Left ventricle myocardium inferior (tissue), 1 donor: ENCODE measurements at regions not wholly inside any gene's neighbourhood (a gene's known extent, or its start where the extent isn't known, plus 50 kb on each side); places are given as distances from the start of the nearest gene placed in this dataset.
A peak's percentile ranks its signal among the peaks of the same experiment; 100 is the strongest.

ENCODE experiments used
- DNase-seq: peaks from one replicate; pipeline ENCODE4 v3.0.0-alpha.2; 2020
- H3K27ac ChIP-seq: fragments of 200-600 bp; replicated peaks from 2 replicates; pipeline ENCODE4 v1.8.0; 2021
- H3K27me3 ChIP-seq: fragments of 200-600 bp; 2 replicates; pipeline ENCODE4 v1.8.0; 2021; ENCODE audit warnings: low read depth
- H3K36me3 ChIP-seq: fragments of 200-600 bp; 2 replicates; pipeline ENCODE4 v1.8.0; 2021
- H3K4me1 ChIP-seq: fragments of 200-600 bp; 2 replicates; pipeline ENCODE4 v1.8.0; 2021
- H3K4me3 ChIP-seq: fragments of 200-600 bp; 2 replicates; pipeline ENCODE4 v1.8.0; 2021; ENCODE audit warnings: mild to moderate bottlenecking, moderate library complexity
- H3K9me3 ChIP-seq: fragments of 200-600 bp; replicated peaks from 2 replicates; pipeline ENCODE4 v1.8.0; 2021
- intact Hi-C: fragments of 100-400 bp; cut with micrococcal nuclease; formaldehyde crosslinking; loops from one replicate; pipeline ENCODE4 v1.11.0; 2022
- TF ChIP-seq, protein P1 (sequence below): fragments of 200-600 bp; IDR thresholded peaks from 2 replicates; pipeline ENCODE4 v1.8.0; 2021; ENCODE audit warnings: antibody characterized with exemption, mild to moderate bottlenecking, borderline replicate concordance
- donor health status: DM: no; HTN: yes; CAD: no; lungs with severe emphysema.

DNA sequence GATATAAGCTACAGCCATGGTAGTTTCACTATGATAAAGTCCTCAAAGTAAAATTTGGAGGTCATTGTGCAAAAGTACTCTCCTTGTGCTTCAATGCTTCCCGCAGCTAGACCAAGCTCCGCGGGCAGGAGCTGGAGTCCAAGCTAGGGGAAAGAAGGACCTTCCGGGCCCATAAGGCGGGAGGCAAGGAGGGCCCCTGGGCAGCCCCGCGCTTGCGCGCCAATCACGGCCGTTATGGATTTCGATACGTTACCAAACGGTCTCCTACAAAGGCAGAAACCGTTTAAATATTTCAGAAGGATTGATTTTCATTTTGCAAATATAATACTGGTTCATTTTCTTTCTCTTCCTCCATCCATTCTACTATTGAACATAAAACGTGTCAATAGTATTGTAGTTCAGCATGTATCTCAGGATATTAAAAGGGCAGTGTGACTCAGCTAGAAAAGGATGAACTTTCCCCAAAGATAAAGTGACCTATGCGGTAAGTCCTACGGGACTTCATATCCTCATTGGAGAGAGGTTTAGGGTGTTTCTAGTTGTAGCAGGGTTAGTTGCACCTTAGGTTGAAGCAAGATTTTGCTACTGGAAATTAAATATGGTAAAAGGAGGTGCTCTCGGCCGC is 128.0 kb downstream of the KIF20B start:
- Histone ChIP-seq H3K27me3 (no peaks in the 10 kb centered on the region), H3K36me3 (no peaks in the 10 kb centered on the region), H3K9me3 (peaks cover 9% of the 10 kb centered on the region), H3K4me3 (no peak overlapping the region), H3K4me1 (no peaks in the 10 kb centered on the region), H3K27ac (no peak overlapping the region)
- intact Hi-C loops, result no loop called here
- TF ChIP-seq, protein P1, sequence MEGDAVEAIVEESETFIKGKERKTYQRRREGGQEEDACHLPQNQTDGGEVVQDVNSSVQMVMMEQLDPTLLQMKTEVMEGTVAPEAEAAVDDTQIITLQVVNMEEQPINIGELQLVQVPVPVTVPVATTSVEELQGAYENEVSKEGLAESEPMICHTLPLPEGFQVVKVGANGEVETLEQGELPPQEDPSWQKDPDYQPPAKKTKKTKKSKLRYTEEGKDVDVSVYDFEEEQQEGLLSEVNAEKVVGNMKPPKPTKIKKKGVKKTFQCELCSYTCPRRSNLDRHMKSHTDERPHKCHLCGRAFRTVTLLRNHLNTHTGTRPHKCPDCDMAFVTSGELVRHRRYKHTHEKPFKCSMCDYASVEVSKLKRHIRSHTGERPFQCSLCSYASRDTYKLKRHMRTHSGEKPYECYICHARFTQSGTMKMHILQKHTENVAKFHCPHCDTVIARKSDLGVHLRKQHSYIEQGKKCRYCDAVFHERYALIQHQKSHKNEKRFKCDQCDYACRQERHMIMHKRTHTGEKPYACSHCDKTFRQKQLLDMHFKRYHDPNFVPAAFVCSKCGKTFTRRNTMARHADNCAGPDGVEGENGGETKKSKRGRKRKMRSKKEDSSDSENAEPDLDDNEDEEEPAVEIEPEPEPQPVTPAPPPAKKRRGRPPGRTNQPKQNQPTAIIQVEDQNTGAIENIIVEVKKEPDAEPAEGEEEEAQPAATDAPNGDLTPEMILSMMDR, result no peak
- no peak for DNase-seq

DNA sequence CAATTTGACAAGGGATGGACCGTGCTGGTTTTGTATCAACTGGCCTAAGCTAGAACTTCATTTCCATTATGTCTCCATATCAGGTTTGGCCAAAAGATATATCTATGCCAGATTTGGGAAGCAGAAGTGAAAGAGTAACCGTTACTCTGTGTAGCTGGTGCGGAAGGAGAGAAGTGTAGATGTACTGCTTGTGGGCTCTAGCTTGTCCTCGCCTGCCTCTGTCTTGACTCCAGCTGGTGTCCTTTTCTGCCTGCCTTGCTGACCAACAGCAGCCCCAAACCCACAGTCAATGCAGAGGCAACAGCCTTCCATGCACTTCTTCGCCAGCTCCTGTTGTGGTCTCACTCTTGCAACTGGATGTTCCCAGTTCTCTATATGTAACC is 128.5 kb downstream of the KIF20B start:
- TF ChIP-seq, protein P1, result no peak
- no peaks in the 10 kb centered on the region for H3K4me1 ChIP-seq
- H3K27ac ChIP-seq, result no peak overlapping the region
- DNase-seq, result no peak
- H3K4me3 ChIP-seq, result no peak overlapping the region
- H3K27me3 ChIP-seq, result no peaks in the 10 kb centered on the region
- H3K36me3 ChIP-seq, result no peaks in the 10 kb centered on the region
- intact Hi-C loops, result no loop called here
- peaks cover 9% of the 10 kb centered on the region for H3K9me3 ChIP-seq

DNA sequence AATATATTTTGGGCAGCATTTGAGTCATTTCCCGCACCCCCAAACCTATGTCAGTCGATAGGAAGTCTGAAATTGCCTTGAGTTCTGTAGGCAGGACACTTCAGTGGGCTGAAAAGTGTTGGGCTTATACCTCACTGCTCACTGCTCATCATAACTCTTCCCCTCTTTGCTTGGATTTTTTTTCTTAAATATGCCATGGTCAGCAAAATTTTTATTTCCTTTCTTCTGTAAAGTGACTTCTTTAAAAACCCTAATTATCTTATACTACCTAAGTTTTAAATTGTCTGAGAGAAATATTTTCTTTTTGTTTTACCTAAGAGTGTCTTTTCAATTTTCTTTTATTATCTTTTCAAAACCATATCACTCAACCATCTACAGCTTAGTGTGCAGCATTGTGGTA is 129.2 kb downstream of the KIF20B start:
- TF ChIP-seq, protein P1, result no peak
- H3K4me3 ChIP-seq, result no peak overlapping the region
- intact Hi-C loops, result no loop called here
- DNase-seq, result no peak
- no peaks in the 10 kb centered on the region for H3K27me3 ChIP-seq
- H3K4me1 ChIP-seq, result no peaks in the 10 kb centered on the region
- no peak overlapping the region for H3K27ac ChIP-seq
- peaks cover 9% of the 10 kb centered on the region for H3K9me3 ChIP-seq
- no peaks in the 10 kb centered on the region for H3K36me3 ChIP-seq

DNA sequence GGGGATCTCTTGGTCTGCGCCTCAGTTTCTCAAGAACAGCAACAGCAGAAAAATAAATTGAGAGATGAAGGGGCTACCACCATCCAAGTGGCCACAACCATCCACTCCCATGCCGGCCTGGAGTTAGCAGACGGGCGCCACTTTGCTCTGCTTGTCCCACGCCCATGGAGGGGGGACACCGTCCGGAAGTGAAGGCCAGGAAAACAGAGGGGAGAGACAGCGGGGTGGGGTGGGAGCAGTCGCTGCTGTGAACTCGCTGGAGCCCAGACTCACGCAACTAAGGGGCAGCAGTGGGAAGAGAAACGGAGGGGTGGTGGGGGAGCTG is 135.4 kb downstream of the KIF20B start:
- Histone ChIP-seq H3K9me3 (peaks cover 9% of the 10 kb centered on the region), H3K4me3 (peak overlapping the region; percentile 68), H3K27me3 (peaks cover 31% of the 10 kb centered on the region), H3K27ac (no peak overlapping the region), H3K4me1 (peaks cover 13% of the 10 kb centered on the region), H3K36me3 (no peaks in the 10 kb centered on the region)
- TF ChIP-seq, protein P1, result no peak
- no peak for DNase-seq
- intact Hi-C loops, result no loop called here

DNA sequence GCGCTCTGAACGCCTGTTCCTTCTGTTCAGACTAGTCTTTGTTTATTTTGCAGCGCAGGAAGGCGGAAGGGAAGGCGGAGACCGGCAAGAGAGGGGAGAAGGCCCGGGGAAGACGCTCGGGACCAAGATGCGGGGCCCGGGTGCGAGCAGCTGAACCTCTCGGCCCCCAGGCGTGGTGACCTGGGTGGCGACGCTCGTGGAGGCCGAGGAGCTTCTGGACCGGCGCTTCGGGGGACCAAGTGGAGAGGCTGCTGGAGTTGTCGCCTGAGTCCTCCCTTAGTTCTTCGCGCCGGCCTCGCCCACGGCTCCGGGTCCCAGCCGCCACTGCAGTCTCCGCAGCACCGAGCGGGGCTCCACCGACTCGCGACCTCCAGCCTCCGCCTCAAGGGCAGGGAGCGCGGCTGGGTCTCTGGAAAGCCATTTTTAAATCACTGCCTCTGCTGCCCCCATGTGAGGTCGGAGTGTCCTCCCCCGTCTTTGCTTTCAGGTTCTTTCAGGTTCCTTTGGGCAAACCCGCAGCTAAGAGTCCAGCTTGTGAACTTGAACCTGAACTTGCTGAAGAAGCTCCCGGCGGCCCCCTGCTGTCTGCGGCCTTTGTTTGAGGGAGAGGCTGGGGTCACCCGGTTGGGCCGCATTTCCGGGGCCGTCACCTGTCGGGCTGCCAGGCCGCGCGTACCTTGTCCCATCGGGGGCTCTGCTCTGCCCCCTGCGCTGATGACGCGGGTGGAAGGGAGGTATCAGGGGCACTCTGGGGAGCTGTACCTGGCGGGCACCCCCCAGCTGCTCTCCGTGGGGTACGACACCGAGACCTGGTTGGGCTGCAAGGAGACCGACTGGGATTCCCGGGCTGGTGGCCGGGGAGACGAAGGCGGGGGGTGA is 136.0 kb downstream of the KIF20B start:
- TF ChIP-seq, protein P1, result peak; percentile 8
- H3K36me3 ChIP-seq, result no peaks in the 10 kb centered on the region
- intact Hi-C loops, result no loop called here
- DNase-seq, result peak; percentile 26
- H3K4me3 ChIP-seq, result peak overlapping the region; percentile 68
- H3K4me1 ChIP-seq, result peaks cover 13% of the 10 kb centered on the region
- H3K9me3 ChIP-seq, result peaks cover 9% of the 10 kb centered on the region
- peaks cover 31% of the 10 kb centered on the region for H3K27me3 ChIP-seq
- H3K27ac ChIP-seq, result no peak overlapping the region
